HG02852 (cell line): ENCODE measurements at regions not wholly inside any gene's neighbourhood (a gene's known extent, or its start where the extent isn't known, plus 50 kb on each side); places are given as distances from the start of the nearest gene placed in this dataset.

Experiments used
- ATAC-seq: cut with Tn5 transposase; IDR thresholded peaks from one replicate; pipeline ENCODE4 v1.9.1; 2021; ENCODE audit warnings: mild to moderate bottlenecking, moderate library complexity; ENCODE audit not compliant: unreplicated experiment

DNA sequence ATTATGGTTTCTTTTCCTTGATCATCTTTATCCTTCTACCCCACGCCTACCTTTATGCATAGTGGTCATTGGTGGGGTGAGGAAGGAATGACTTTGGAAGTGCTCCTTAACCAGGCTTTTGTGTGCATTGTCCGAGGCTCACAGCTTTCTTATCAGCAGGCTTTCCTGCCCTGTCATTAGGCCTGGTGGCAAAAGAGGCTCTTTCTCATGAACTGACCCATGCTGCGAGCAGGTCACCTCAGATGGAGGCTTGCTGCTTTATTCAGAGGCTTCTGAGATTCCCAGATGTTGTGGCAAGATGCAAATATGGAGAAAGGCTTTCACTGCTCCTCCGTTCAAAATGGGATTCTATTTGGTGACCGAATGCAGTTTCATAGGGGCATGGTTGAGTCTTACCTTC, 57.4 kb upstream of the DMRTA1 start:
- ATAC-seq, result no peak

DNA sequence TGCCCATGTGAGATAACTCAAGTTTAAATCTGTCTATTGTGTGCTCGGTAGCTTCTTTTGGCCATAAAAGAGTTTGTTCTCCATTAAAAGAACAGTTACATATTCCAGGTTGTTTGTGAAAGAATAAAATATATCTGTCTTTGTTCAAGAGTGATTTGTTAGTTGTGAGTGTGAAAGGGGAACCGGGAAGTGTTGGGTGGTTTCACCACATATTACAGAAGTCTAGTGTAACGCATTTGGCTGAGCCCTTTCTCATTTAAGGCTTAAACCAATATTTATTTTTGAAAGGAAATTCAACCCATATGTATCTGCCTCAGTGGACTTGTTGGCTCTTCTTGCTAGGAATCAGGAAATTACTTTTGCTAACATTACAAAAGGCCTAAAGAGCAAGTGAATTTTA, 54.1 kb upstream of the DMRTA1 start:
- ATAC-seq, result no peak

GRCh38 chr9:22395687-22396141, 50.9 kb upstream of the DMRTA1 start:
- ATAC-seq, result no peak
